Stimulated activated naive CD8-positive, alpha-beta T cell treated with anti-CD3 and anti-CD28 coated beads, Interleukin-15, Interleukin-2, amounts not matched to agents 100 ng/mL and 50 ng/mL, for 24 hours (primary cell): ENCODE measurements at regions not wholly inside any gene's neighbourhood (a gene's known extent, or its start where the extent isn't known, plus 50 kb on each side); places are given as distances from the start of the nearest gene placed in this dataset.

ENCODE experiments used
- H3K27ac Mint-ChIP-seq: one replicate; pipeline ENCODE4 v1.8.0; 2021; ENCODE audit warnings: mild to moderate bottlenecking, mixed read lengths
- H3K27me3 Mint-ChIP-seq: one replicate; pipeline ENCODE4 v1.8.0; 2021; ENCODE audit warnings: mixed read lengths
- H3K36me3 Mint-ChIP-seq: one replicate; pipeline ENCODE4 v1.8.0; 2021; ENCODE audit warnings: low read depth, mixed read lengths
- H3K4me1 Mint-ChIP-seq: one replicate; pipeline ENCODE4 v1.8.0; 2021; ENCODE audit warnings: low read depth, mixed read lengths
- H3K4me3 Mint-ChIP-seq: one replicate; pipeline ENCODE4 v1.8.0; 2021; ENCODE audit warnings: mild to moderate bottlenecking, mixed read lengths
- H3K9me3 Mint-ChIP-seq: one replicate; pipeline ENCODE4 v1.8.0; 2021; ENCODE audit warnings: mixed read lengths

- Mint-ChIP-seq H3K9me3 (no peaks in the 10 kb centered on the region), H3K36me3 (no peaks in the 10 kb centered on the region), H3K4me1 (peaks cover 5% of the 10 kb centered on the region), H3K27ac (no peak overlapping the region), H3K4me3 (no peak overlapping the region), H3K27me3 (peaks cover 33% of the 10 kb centered on the region)
Observed at GRCh38 chr12:67141296-67142018, 127.7 kb upstream of the CAND1 start.

DNA sequence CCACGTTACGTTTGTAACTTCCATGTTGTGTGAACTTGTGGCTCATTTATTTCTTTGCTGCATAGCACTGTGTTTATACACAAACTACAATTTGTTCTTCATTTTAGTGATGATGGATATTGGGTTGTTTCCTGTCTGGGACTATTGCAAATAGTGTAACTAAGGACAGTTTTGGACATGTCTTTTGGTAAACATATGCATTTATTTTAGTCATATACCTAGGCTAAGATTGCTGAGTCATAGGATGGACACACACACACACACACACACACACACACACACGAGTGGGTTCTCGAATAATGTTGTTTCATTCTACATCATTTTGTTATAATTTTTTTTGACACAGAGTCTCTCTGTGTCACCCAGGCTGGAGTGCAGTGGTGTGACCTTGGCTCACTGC, 123.5 kb upstream of the CAND1 start:
- Mint-ChIP-seq H3K4me3 (no peak overlapping the region), H3K27me3 (peaks cover 17% of the 10 kb centered on the region), H3K27ac (no peak overlapping the region), H3K36me3 (no peaks in the 10 kb centered on the region), H3K4me1 (peaks cover 5% of the 10 kb centered on the region), H3K9me3 (no peaks in the 10 kb centered on the region)

- Mint-ChIP-seq H3K4me1 (no peaks in the 10 kb centered on the region), H3K36me3 (no peaks in the 10 kb centered on the region), H3K27me3 (peaks cover 13% of the 10 kb centered on the region), H3K9me3 (no peaks in the 10 kb centered on the region), H3K4me3 (no peak overlapping the region), H3K27ac (no peak overlapping the region)
Observed at GRCh38 chr12:67147030-67147429, 122.1 kb upstream of the CAND1 start.

GRCh38 chr12:67147447-67147846, 121.7 kb upstream of the CAND1 start:
- no peaks in the 10 kb centered on the region for H3K36me3 Mint-ChIP-seq
- H3K27ac Mint-ChIP-seq = no peak overlapping the region
- H3K9me3 Mint-ChIP-seq = no peaks in the 10 kb centered on the region
- no peak overlapping the region for H3K4me3 Mint-ChIP-seq
- no peaks in the 10 kb centered on the region for H3K4me1 Mint-ChIP-seq
- H3K27me3 Mint-ChIP-seq = peaks cover 10% of the 10 kb centered on the region

GRCh38 chr12:67148265-67148664, 120.9 kb upstream of the CAND1 start:
- no peaks in the 10 kb centered on the region for H3K36me3 Mint-ChIP-seq
- peaks cover 12% of the 10 kb centered on the region for H3K27me3 Mint-ChIP-seq
- no peaks in the 10 kb centered on the region for H3K9me3 Mint-ChIP-seq
- H3K27ac Mint-ChIP-seq = no peak overlapping the region
- no peaks in the 10 kb centered on the region for H3K4me1 Mint-ChIP-seq
- H3K4me3 Mint-ChIP-seq = no peak overlapping the region

GRCh38 chr12:67151886-67152285, 117.3 kb upstream of the CAND1 start:
- H3K36me3 Mint-ChIP-seq = no peaks in the 10 kb centered on the region
- H3K27me3 Mint-ChIP-seq = peaks cover 12% of the 10 kb centered on the region
- H3K9me3 Mint-ChIP-seq = no peaks in the 10 kb centered on the region
- no peak overlapping the region for H3K4me3 Mint-ChIP-seq
- no peaks in the 10 kb centered on the region for H3K4me1 Mint-ChIP-seq
- no peak overlapping the region for H3K27ac Mint-ChIP-seq

DNA sequence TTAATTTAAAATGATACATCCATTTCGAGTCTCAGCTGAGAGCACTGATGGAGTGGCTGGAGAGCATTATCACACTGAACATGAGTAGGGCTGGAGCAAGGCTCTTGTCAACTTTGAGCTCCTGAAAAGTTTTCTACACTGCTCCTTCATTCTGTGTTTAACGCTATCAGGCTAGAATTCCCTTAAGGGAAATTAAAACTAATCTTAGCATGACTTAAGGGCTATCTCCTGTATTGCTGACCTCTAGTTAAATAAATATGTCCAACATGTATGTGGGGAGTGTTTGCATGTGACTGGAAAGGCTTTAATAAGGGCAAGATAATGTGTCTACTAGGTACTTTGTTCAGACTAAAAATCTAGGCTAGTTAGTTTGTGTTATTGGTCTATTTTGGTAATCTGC, 116.7 kb upstream of the CAND1 start:
- H3K27ac Mint-ChIP-seq = peak overlapping the region; percentile 45
- H3K27me3 Mint-ChIP-seq = peaks cover 12% of the 10 kb centered on the region
- H3K9me3 Mint-ChIP-seq = no peaks in the 10 kb centered on the region
- no peaks in the 10 kb centered on the region for H3K36me3 Mint-ChIP-seq
- no peaks in the 10 kb centered on the region for H3K4me1 Mint-ChIP-seq
- no peak overlapping the region for H3K4me3 Mint-ChIP-seq

DNA sequence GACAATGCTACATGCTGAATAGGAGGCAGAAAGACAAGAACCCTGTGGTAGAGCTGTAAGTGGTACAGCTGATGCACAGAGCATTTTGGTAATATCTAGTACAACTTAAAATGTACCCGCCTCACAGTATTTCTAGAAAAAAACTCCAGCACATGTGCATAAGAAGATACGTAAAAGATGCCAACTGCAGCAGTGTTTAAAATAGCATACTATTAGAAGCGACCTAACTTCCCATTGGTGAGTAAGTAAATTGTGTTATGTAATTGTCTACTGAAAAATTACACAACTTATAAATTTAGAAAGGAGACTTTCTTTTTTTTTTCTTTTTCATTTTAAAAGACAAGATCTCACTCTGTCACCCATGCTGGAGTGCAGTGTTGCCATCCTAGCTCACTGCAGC, 114.3 kb upstream of the CAND1 start:
- Mint-ChIP-seq H3K4me3 (no peak overlapping the region), H3K4me1 (no peaks in the 10 kb centered on the region), H3K9me3 (no peaks in the 10 kb centered on the region), H3K27me3 (peaks cover 12% of the 10 kb centered on the region), H3K27ac (no peak overlapping the region), H3K36me3 (no peaks in the 10 kb centered on the region)

GRCh38 chr12:67155863-67156262, 113.3 kb upstream of the CAND1 start:
- Mint-ChIP-seq H3K27ac (no peak overlapping the region), H3K4me3 (no peak overlapping the region), H3K9me3 (no peaks in the 10 kb centered on the region), H3K4me1 (no peaks in the 10 kb centered on the region), H3K36me3 (no peaks in the 10 kb centered on the region), H3K27me3 (peaks cover 12% of the 10 kb centered on the region)

GRCh38 chr12:67161322-67161918, 107.7 kb upstream of the CAND1 start:
- Mint-ChIP-seq H3K27me3 (peaks cover 9% of the 10 kb centered on the region), H3K4me3 (no peak overlapping the region), H3K9me3 (no peaks in the 10 kb centered on the region), H3K36me3 (no peaks in the 10 kb centered on the region), H3K27ac (no peak overlapping the region), H3K4me1 (no peaks in the 10 kb centered on the region)

GRCh38 chr12:67173258-67173657, 95.9 kb upstream of the CAND1 start:
- H3K27ac Mint-ChIP-seq = no peak overlapping the region
- H3K4me3 Mint-ChIP-seq = no peak overlapping the region
- H3K36me3 Mint-ChIP-seq = no peaks in the 10 kb centered on the region
- peaks cover 29% of the 10 kb centered on the region for H3K27me3 Mint-ChIP-seq
- H3K9me3 Mint-ChIP-seq = no peaks in the 10 kb centered on the region
- H3K4me1 Mint-ChIP-seq = no peaks in the 10 kb centered on the region

- Mint-ChIP-seq H3K4me1 (no peaks in the 10 kb centered on the region), H3K4me3 (no peak overlapping the region), H3K9me3 (peaks cover 4% of the 10 kb centered on the region), H3K36me3 (no peaks in the 10 kb centered on the region), H3K27me3 (peaks cover 41% of the 10 kb centered on the region), H3K27ac (no peak overlapping the region)
Observed at GRCh38 chr12:67182551-67182950, 86.6 kb upstream of the CAND1 start.

DNA sequence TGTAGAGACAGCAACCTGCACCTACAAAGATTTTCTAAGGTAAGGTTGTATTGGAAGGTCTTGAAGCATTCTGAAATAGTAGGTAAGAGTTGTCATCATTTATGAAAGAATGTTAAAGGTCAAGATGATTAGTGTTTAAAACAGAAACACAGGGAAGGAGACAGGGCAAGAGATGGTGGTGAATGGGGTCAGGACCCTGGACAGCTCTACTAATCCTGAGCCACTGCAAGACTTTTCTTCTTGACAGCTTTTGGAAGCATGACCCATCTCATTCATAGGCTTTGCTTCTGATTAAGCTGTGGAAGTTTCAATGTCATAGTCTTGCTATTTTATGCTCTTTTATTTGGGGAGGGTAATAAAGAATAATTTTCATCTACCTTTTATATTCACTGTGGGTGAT, 75.5 kb upstream of the CAND1 start:
- no peak overlapping the region for H3K27ac Mint-ChIP-seq
- H3K4me1 Mint-ChIP-seq = no peaks in the 10 kb centered on the region
- no peaks in the 10 kb centered on the region for H3K9me3 Mint-ChIP-seq
- H3K36me3 Mint-ChIP-seq = no peaks in the 10 kb centered on the region
- no peak overlapping the region for H3K4me3 Mint-ChIP-seq
- peaks cover 28% of the 10 kb centered on the region for H3K27me3 Mint-ChIP-seq

DNA sequence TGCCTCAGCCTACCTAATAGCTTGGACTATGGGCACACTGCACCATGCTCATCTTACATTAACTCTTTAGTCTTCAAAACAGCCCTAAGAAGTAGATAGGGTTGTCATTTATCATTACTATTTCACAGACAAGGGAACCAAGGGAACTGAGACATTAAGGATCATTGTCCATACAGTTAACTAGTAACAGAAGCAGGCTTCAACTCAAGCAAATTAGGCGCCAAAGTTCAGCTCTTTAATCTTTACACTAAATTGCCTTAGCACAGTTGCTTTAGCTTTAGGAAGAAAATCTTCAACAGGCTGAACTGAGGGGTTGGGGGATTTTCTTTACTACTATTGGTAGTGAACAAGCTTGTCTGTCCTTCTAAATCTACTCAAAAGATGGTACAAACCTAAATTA, 68.8 kb upstream of the CAND1 start:
- H3K4me3 Mint-ChIP-seq = no peak overlapping the region
- peaks cover 34% of the 10 kb centered on the region for H3K27me3 Mint-ChIP-seq
- no peaks in the 10 kb centered on the region for H3K9me3 Mint-ChIP-seq
- no peak overlapping the region for H3K27ac Mint-ChIP-seq
- H3K36me3 Mint-ChIP-seq = no peaks in the 10 kb centered on the region
- no peaks in the 10 kb centered on the region for H3K4me1 Mint-ChIP-seq

- peaks cover 33% of the 10 kb centered on the region for H3K27me3 Mint-ChIP-seq
- H3K4me1 Mint-ChIP-seq = no peaks in the 10 kb centered on the region
- H3K36me3 Mint-ChIP-seq = no peaks in the 10 kb centered on the region
- no peaks in the 10 kb centered on the region for H3K9me3 Mint-ChIP-seq
- H3K4me3 Mint-ChIP-seq = no peak overlapping the region
- no peak overlapping the region for H3K27ac Mint-ChIP-seq
Observed at GRCh38 chr12:67202011-67202677, 67.0 kb upstream of the CAND1 start.

DNA sequence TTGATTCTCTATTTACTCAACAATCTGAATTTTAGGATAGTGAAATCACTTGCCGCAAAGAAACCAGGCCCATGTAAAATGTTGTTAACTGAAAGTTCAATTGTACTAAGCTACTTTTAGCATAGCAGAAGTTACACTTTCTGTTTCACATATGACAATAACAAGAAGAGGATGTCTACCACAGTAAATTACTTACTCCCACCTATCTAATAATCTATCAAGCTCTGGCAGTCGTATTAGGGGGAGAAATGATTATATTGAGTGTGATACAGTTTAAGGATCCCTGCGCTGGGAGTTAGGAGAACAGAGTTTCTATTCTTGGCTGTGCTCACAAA, 66.5 kb upstream of the CAND1 start:
- Mint-ChIP-seq H3K4me1 (no peaks in the 10 kb centered on the region), H3K9me3 (no peaks in the 10 kb centered on the region), H3K36me3 (no peaks in the 10 kb centered on the region), H3K27me3 (peaks cover 28% of the 10 kb centered on the region), H3K27ac (no peak overlapping the region), H3K4me3 (no peak overlapping the region)
